ENCODE measurements at regions not wholly inside any gene's neighbourhood (a gene's known extent, or its start where the extent isn't known, plus 50 kb on each side); places are given as distances from the start of the nearest gene placed in this dataset.

DNA sequence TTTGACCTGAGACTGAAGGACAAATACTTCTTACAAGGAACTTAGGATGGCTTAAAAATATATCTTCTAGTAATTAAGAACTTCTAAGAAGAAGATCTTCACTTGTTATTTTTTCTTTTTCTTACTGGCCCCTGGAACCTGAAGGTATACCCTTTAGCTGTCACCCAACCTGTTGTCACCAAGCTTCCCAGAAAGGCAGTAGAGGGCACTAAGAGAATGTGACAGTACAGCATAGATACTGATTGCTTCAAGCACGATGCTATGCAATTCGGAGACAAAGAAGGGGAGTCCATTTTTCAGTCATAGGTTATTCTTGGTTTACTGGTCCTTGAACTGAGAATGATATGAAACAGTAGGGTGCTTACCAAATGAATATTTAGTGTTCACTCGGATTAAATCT, 208.3 kb upstream of the PCDH9 start:
- no peak for TF ChIP-seq SNAI2 (CRISPR knock-in tag; IDR thresholded peaks at IDR 0.05)
- no peak for TF ChIP-seq ARNTL (CRISPR knock-in tag; IDR thresholded peaks at IDR 0.05; ENCODE audit: borderline replicate concordance, low read depth)
- TF ChIP-seq, protein P1, sequence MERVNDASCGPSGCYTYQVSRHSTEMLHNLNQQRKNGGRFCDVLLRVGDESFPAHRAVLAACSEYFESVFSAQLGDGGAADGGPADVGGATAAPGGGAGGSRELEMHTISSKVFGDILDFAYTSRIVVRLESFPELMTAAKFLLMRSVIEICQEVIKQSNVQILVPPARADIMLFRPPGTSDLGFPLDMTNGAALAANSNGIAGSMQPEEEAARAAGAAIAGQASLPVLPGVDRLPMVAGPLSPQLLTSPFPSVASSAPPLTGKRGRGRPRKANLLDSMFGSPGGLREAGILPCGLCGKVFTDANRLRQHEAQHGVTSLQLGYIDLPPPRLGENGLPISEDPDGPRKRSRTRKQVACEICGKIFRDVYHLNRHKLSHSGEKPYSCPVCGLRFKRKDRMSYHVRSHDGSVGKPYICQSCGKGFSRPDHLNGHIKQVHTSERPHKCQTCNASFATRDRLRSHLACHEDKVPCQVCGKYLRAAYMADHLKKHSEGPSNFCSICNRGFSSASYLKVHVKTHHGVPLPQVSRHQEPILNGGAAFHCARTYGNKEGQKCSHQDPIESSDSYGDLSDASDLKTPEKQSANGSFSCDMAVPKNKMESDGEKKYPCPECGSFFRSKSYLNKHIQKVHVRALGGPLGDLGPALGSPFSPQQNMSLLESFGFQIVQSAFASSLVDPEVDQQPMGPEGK (CRISPR knock-in tag; IDR thresholded peaks at IDR 0.05; ENCODE audit: borderline replicate concordance) = no peak
- no peak for TF ChIP-seq ZFP3 (CRISPR knock-in tag; IDR thresholded peaks at IDR 0.05)
